Neural progenitor cell (in vitro differentiated cells): ENCODE measurements at regions not wholly inside any gene's neighbourhood (a gene's known extent, or its start where the extent isn't known, plus 50 kb on each side); places are given as distances from the start of the nearest gene placed in this dataset.
"Not testable (repeated sequence)": the region's sequence is repeated elsewhere in the genome, so short reads cannot be mapped to it uniquely, and the experiment has no call there.

Experiments used
- CTCF ChIP-seq: fragments of 200-600 bp; sonication (generic); IDR thresholded peaks from 2 replicates; pipeline ENCODE4 v1.5.1; 2017; ENCODE audit warnings: antibody characterized with exemption, mild to moderate bottlenecking
- EZH2 ChIP-seq: fragments of 200-600 bp; sonication (generic); IDR thresholded peaks from 2 replicates; pipeline ENCODE4 v1.6.1; 2017; ENCODE audit warnings: antibody characterized with exemption, mild to moderate bottlenecking, moderate library complexity

GRCh38 chr15:49732109-49732508 lies 111.3 kb downstream of the DTWD1 start:
- not testable (repeated sequence) for TF ChIP-seq CTCF, EZH2
